ENCODE measurements at regions not wholly inside any gene's neighbourhood (a gene's known extent, or its start where the extent isn't known, plus 50 kb on each side); places are given as distances from the start of the nearest gene placed in this dataset.
"Not testable (repeated sequence)": the region's sequence is repeated elsewhere in the genome, so short reads cannot be mapped to it uniquely, and the experiment has no call there.

- intact Hi-C loops (cut with micrococcal nuclease; ENCODE audit: unreplicated experiment) = no loop called here
- no TSS peak for BruUV-seq (replicated peaks)
- no peaks in the 10 kb centered on the region for H3K9me3 Mint-ChIP-seq (ENCODE audit: low read depth, unreplicated experiment)
- CTCF ChIA-PET = interaction anchor here (0.9 kb wide), 1 partner anchor 8 kb away, joined by 5 read pairs; no protein-coding TSS in a partner anchor
- no peak overlapping the region for H3K27ac Mint-ChIP-seq (ENCODE audit: unreplicated experiment)
- H3K36me3 Mint-ChIP-seq (ENCODE audit: insufficient read depth, unreplicated experiment) = no peaks in the 10 kb centered on the region
- H3K27me3 Mint-ChIP-seq (ENCODE audit: unreplicated experiment) = peaks cover 91% of the 10 kb centered on the region
- DNase-seq = no peak
- TF ChIP-seq CTCF (IDR thresholded peaks at IDR 0.05; ENCODE audit: unreplicated experiment) = no peak
- peaks cover 9% of the 10 kb centered on the region for H3K4me1 Mint-ChIP-seq (ENCODE audit: low read depth, unreplicated experiment)
- H3K4me3 Mint-ChIP-seq (ENCODE audit: low read depth, unreplicated experiment) = no peak overlapping the region
Measured at GRCh38 chr17:51362811-51363585, 102.7 kb downstream of the UTP18 start.

- no peaks in the 10 kb centered on the region for H3K36me3 Mint-ChIP-seq (ENCODE audit: insufficient read depth, unreplicated experiment)
- peaks cover 91% of the 10 kb centered on the region for H3K27me3 Mint-ChIP-seq (ENCODE audit: unreplicated experiment)
- CTCF ChIA-PET = no interaction called here
- intact Hi-C loops (cut with micrococcal nuclease; ENCODE audit: unreplicated experiment) = no loop called here
- no peak for TF ChIP-seq CTCF (IDR thresholded peaks at IDR 0.05; ENCODE audit: unreplicated experiment)
- DNase-seq = no peak
- H3K9me3 Mint-ChIP-seq (ENCODE audit: low read depth, unreplicated experiment) = no peaks in the 10 kb centered on the region
- peaks cover 9% of the 10 kb centered on the region for H3K4me1 Mint-ChIP-seq (ENCODE audit: low read depth, unreplicated experiment)
- no peak overlapping the region for H3K27ac Mint-ChIP-seq (ENCODE audit: unreplicated experiment)
- H3K4me3 Mint-ChIP-seq (ENCODE audit: low read depth, unreplicated experiment) = no peak overlapping the region
- BruUV-seq (replicated peaks) = no TSS peak
Measured at GRCh38 chr17:51365090-51365489, 104.7 kb downstream of the UTP18 start.

- intact Hi-C loops (cut with micrococcal nuclease; ENCODE audit: unreplicated experiment) = no loop called here
- Mint-ChIP-seq H3K9me3 (ENCODE audit: low read depth, unreplicated experiment) (no peaks in the 10 kb centered on the region), H3K36me3 (ENCODE audit: insufficient read depth, unreplicated experiment) (peaks cover 4% of the 10 kb centered on the region), H3K27ac (ENCODE audit: unreplicated experiment) (no peak overlapping the region), H3K27me3 (ENCODE audit: unreplicated experiment) (peaks cover 92% of the 10 kb centered on the region), H3K4me1 (ENCODE audit: low read depth, unreplicated experiment) (peaks cover 13% of the 10 kb centered on the region), H3K4me3 (ENCODE audit: low read depth, unreplicated experiment) (no peak overlapping the region)
- no peak for DNase-seq
- BruUV-seq (replicated peaks) = no TSS peak
- no peak for TF ChIP-seq CTCF (IDR thresholded peaks at IDR 0.05; ENCODE audit: unreplicated experiment)
- CTCF ChIA-PET = no interaction called here
Measured at GRCh38 chr17:51366866-51367265, 106.5 kb downstream of the UTP18 start.

GRCh38 chr17:51367836-51368235 is 107.5 kb downstream of the UTP18 start:
- intact Hi-C loops (cut with micrococcal nuclease; ENCODE audit: unreplicated experiment); H3K27ac Mint-ChIP-seq (ENCODE audit: unreplicated experiment); DNase-seq; H3K9me3 Mint-ChIP-seq (ENCODE audit: low read depth, unreplicated experiment); BruUV-seq (replicated peaks); CTCF ChIA-PET; H3K36me3 Mint-ChIP-seq (ENCODE audit: insufficient read depth, unreplicated experiment); H3K4me3 Mint-ChIP-seq (ENCODE audit: low read depth, unreplicated experiment): not testable (repeated sequence)
- Mint-ChIP-seq H3K4me1 (ENCODE audit: low read depth, unreplicated experiment) (peaks cover 18% of the 10 kb centered on the region), H3K27me3 (ENCODE audit: unreplicated experiment) (peaks cover 86% of the 10 kb centered on the region)

GRCh38 chr17:51371732-51372151 is 111.4 kb downstream of the UTP18 start:
- Mint-ChIP-seq H3K4me1 (ENCODE audit: low read depth, unreplicated experiment) (peaks cover 9% of the 10 kb centered on the region), H3K27ac (ENCODE audit: unreplicated experiment) (peak overlapping the region; percentile 69), H3K27me3 (ENCODE audit: unreplicated experiment) (peaks cover 76% of the 10 kb centered on the region), H3K9me3 (ENCODE audit: low read depth, unreplicated experiment) (no peaks in the 10 kb centered on the region), H3K36me3 (ENCODE audit: insufficient read depth, unreplicated experiment) (peaks cover 6% of the 10 kb centered on the region), H3K4me3 (ENCODE audit: low read depth, unreplicated experiment) (peak overlapping the region; percentile 34)
- peak; percentile 70 for DNase-seq
- BruUV-seq (replicated peaks) = no TSS peak
- intact Hi-C loops (cut with micrococcal nuclease; ENCODE audit: unreplicated experiment) = loop anchor here (1.0 to 10.0 kb wide), 2 partner anchors 165 to 393 kb away; no protein-coding TSS in a partner anchor
- TF ChIP-seq CTCF (IDR thresholded peaks at IDR 0.05; ENCODE audit: unreplicated experiment) = peak; percentile 82
- CTCF ChIA-PET = interaction anchor here (0.6 to 1.6 kb wide), 11 partner anchors 9 to 799 kb away, joined by 3 to 14 read pairs (median 4); no protein-coding TSS in a partner anchor
